GM12878 (cell line): ENCODE measurements at regions not wholly inside any gene's neighbourhood (a gene's known extent, or its start where the extent isn't known, plus 50 kb on each side); places are given as distances from the start of the nearest gene placed in this dataset.
A peak's percentile ranks its signal among the peaks of the same experiment; 100 is the strongest.

Source experiments
- ATAC-seq: fragments of 200-7000 bp; cut with Tn5 transposase; 3 replicates; pipeline ENCODE4 v1.9.1; 2020; ENCODE audit warnings: mild to moderate bottlenecking, moderate library complexity
- BruUV-seq: library from RNA; stranded (reverse); fragments of 400-500 nt; replicated peaks from 2 replicates; lab custom pipeline; 2021; lab: Mats Ljungman, UMichigan
- CTCF ChIA-PET: fragments of 300-600 bp; sonication (Branson Sonifier 250); formaldehyde crosslinking; extraction: SDS; loops from one replicate; lab custom pipeline; 2021; ENCODE audit warnings: inconsistent platforms; lab: Yijun Ruan, JAX
- POLR2A ChIA-PET: fragments of 350-600 bp; formaldehyde crosslinking; extraction: SDS; loops from one replicate; lab custom pipeline; 2021; ENCODE audit warnings: inconsistent platforms; lab: Charles Lee
- RAD21 ChIA-PET: fragments of 300-600 bp; sonication (Branson Sonifier 250); formaldehyde crosslinking; loops from one replicate; lab custom pipeline; 2023; ENCODE audit warnings: antibody characterized with exemption; ENCODE audit not compliant: unreplicated experiment; lab: Charles Lee
- SMC1A ChIA-PET: fragments of 300-600 bp; sonication (Branson Sonifier 250); formaldehyde crosslinking; loops from one replicate; lab custom pipeline; 2023; ENCODE audit not compliant: unreplicated experiment, uncharacterized antibody; lab: Charles Lee
- DNase-seq: peaks from one replicate; pipeline ENCODE4 v3.0.0-alpha.2; 2011; ENCODE audit warnings: low read depth, low spot score
- FAIRE-seq: peaks from 3 replicates; lab custom pipeline; 2011; peaks lifted over from hg19 to GRCh38; lab: Jason Lieb, UNC
- H2AFZ ChIP-seq: 2 replicates; pipeline ENCODE4 v1.6.0; 2011; ENCODE audit warnings: low read depth, low read length, control low read depth; ENCODE audit not compliant: control insufficient read depth
- H3K27ac ChIP-seq: 2 replicates; pipeline ENCODE4 v1.5.1; 2011; ENCODE audit warnings: control low read depth; ENCODE audit not compliant: control insufficient read depth, insufficient read depth
- H3K27me3 ChIP-seq, 2 experiments: replicated peaks in 1 of 2; 2 replicates each; pipeline versions ENCODE4 v1.6.0 to v1.6.1; 2011; ENCODE audit warnings: low read length in 1 of 2; ENCODE audit not compliant: control insufficient read depth in 2 of 2, insufficient read depth in 2 of 2
- H3K36me3 ChIP-seq, 2 experiments: 2 replicates each; pipeline ENCODE4 v1.5.1; 2011; ENCODE audit warnings: low read length in 1 of 2; ENCODE audit not compliant: control insufficient read depth in 2 of 2, insufficient read depth in 2 of 2
- H3K4me1 ChIP-seq: 2 replicates; pipeline ENCODE4 v1.6.1; 2011; ENCODE audit warnings: mild to moderate bottlenecking, low read length, moderate library complexity, mixed read lengths; ENCODE audit not compliant: control insufficient read depth, insufficient read depth
- H3K4me2 ChIP-seq: 2 replicates; pipeline ENCODE4 v1.6.0; 2011; ENCODE audit warnings: control low read depth; ENCODE audit not compliant: control insufficient read depth, insufficient read depth
- H3K4me3 ChIP-seq: fragments of 200-600 bp; sonication (generic); 2 replicates; pipeline ENCODE4 v1.5.1; 2016
- H3K79me2 ChIP-seq: 2 replicates; pipeline ENCODE4 v1.6.0; 2011; ENCODE audit warnings: low read length; ENCODE audit not compliant: control insufficient read depth, insufficient read depth
- H3K9ac ChIP-seq: 2 replicates; pipeline ENCODE4 v1.8.0; 2011; ENCODE audit warnings: low read length, control low read depth, mixed read lengths; ENCODE audit not compliant: control insufficient read depth, insufficient read depth
- H3K9me3 ChIP-seq: replicated peaks from 3 replicates; pipeline ENCODE4 v1.5.1; 2011; ENCODE audit warnings: mild to moderate bottlenecking, low read length; ENCODE audit not compliant: control insufficient read depth, insufficient read depth
- H4K20me1 ChIP-seq: 2 replicates; pipeline ENCODE4 v1.6.0; 2011; ENCODE audit not compliant: control insufficient read depth, insufficient read depth
- CBFB ChIP-seq: IDR thresholded peaks from 2 replicates; pipeline ENCODE4 v1.6.1; 2016; ENCODE audit warnings: antibody characterized with exemption, low read depth
- CEBPB ChIP-seq, 2 experiments: fragments of 150-350 bp in 1 of 2; IDR thresholded peaks; 2 replicates each; pipeline ENCODE4 v1.6.1; 2012 to 2014; ENCODE audit warnings: low read depth in 2 of 2, low read length in 2 of 2, borderline replicate concordance in 1 of 2, inconsistent platforms in 1 of 2
- EGR1 ChIP-seq, 2 experiments: IDR thresholded peaks; 1 replicate in 1 of 2; 2 replicates in 1 of 2; pipeline ENCODE4 v1.6.1; 2011 to 2012; ENCODE audit warnings: low read depth in 2 of 2, low read length in 2 of 2, borderline replicate concordance in 1 of 2, mild to moderate bottlenecking in 1 of 2, moderate library complexity in 1 of 2
- HCFC1 ChIP-seq: fragments of 150-350 bp; IDR thresholded peaks from 2 replicates; pipeline ENCODE4 v1.6.1; 2014; ENCODE audit warnings: low read length
- JUNB ChIP-seq: IDR thresholded peaks from 2 replicates; pipeline ENCODE4 v1.6.1; 2016; ENCODE audit warnings: antibody characterized with exemption, mild to moderate bottlenecking
- PAX8 ChIP-seq: fragments of 450-650 bp; IDR thresholded peaks from 2 replicates; pipeline ENCODE4 v1.6.1; 2017; ENCODE audit warnings: mild to moderate bottlenecking, moderate library complexity
- RUNX3 ChIP-seq: IDR thresholded peaks from 2 replicates; pipeline ENCODE4 v1.6.1; 2012; ENCODE audit warnings: low read length, inconsistent platforms
- SMAD5 ChIP-seq: IDR thresholded peaks from 2 replicates; pipeline ENCODE4 v1.6.1; 2016; ENCODE audit warnings: antibody characterized with exemption, low read depth
- SRF ChIP-seq, 2 experiments: IDR thresholded peaks; 2 replicates each; pipeline ENCODE4 v1.6.1; 2011; ENCODE audit warnings: low read depth in 2 of 2, low read length in 2 of 2, mild to moderate bottlenecking in 1 of 2, moderate library complexity in 1 of 2
- ZBTB40 ChIP-seq: fragments of 450-650 bp; IDR thresholded peaks from 2 replicates; pipeline ENCODE4 v1.6.1; 2016; ENCODE audit warnings: mild to moderate bottlenecking, moderate library complexity, borderline replicate concordance
- ZNF24 ChIP-seq: fragments of 450-650 bp; IDR thresholded peaks from 2 replicates; pipeline ENCODE4 v1.6.1; 2017; ENCODE audit warnings: antibody characterized with exemption, mild to moderate bottlenecking
- ZNF384 ChIP-seq: IDR thresholded peaks from 2 replicates; pipeline ENCODE4 v1.6.1; 2012; ENCODE audit warnings: low read depth, mild to moderate bottlenecking, low read length, improper control_type of control experiment, borderline replicate concordance
- ZZZ3 ChIP-seq: IDR thresholded peaks from 2 replicates; pipeline ENCODE4 v1.6.1; 2011; ENCODE audit warnings: low read depth; ENCODE audit not compliant: control insufficient read depth, insufficient read length
- WGBS: methylation state at CpG from one replicate; pipeline ENCODE4 v1.1.6; 2016; ENCODE audit warnings: low lambda C conversion rate; ENCODE audit not compliant: insufficient replicate concordance, insufficient coverage; ENCODE audit errors: missing lambda C conversion rate; 5-methylcytosine and 5-hydroxymethylcytosine counted together
- in situ Hi-C: fragments of 300-500 bp; cut with MboI; formaldehyde crosslinking; loops from 9 replicates; pipeline ENCODE4 v1.14.3; 2018; ENCODE audit warnings: mixed read lengths
- intact Hi-C: fragments of 100-400 bp; cut with micrococcal nuclease; formaldehyde crosslinking; loops from one replicate; pipeline ENCODE4 v1.14.2; 2022; ENCODE audit not compliant: unreplicated experiment

DNA sequence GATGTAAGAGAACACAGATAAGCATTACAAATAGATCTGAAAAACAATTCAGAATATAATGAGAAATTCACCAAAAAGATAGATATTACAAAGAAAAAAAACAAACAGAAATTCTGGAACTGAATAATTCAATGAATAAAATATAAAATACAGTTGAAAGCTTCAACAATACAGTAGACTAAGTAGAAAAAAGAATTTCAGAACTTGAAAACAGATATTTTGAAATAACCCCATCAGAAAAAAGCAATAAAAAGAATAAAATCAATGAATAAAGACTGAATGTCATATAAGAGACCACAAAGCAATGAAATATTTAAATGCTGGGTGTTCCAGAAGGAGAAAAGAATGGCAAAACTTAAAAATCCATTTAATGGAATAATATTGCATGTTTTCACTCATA, 611.4 kb upstream of the GHITM start (continued):
- TF ChIP-seq EGR1 (IDR thresholded peaks at IDR 0.05; ENCODE audit: borderline replicate concordance in 1 of 2, low read depth in 2 of 2, low read length in 2 of 2), result no peak

DNA sequence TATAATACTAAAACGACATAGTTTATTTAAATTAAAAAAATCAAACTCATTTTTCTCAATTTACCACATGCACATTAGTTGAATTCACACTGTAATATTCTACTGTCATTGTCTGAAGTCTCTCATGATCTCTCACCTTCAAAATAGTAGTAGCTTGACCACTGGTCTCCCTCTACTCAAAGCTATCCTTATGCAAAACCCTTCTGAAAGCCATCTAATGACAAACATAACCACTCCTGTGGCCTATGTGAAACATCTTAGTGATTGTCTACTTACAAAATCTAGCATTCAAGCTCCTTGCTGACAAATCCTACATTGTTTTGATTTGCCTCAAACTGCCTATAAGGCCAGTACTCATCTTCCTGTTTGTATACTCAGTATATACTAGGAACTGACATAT, 606.0 kb upstream of the GHITM start:
- no peak overlapping the region for H3K27ac ChIP-seq
- intact Hi-C loops, result no loop called here
- H3K9ac ChIP-seq, result no peak overlapping the region
- H3K79me2 ChIP-seq, result no peaks in the 10 kb centered on the region
- no peak for DNase-seq
- CTCF ChIA-PET, result no interaction called here
- RAD21 ChIA-PET, result no interaction called here
- BruUV-seq, result no TSS peak
- SMC1A ChIA-PET, result interaction anchor here (0.7 to 1.2 kb wide), 2 partner anchors 65 to 334 kb away, joined by 3 read pairs; no protein-coding TSS in a partner anchor
- no peaks in the 10 kb centered on the region for H4K20me1 ChIP-seq
- ATAC-seq, result peak; percentile 78
- no peaks in the 10 kb centered on the region for H3K4me1 ChIP-seq
- H3K4me2 ChIP-seq, result no peak overlapping the region
- H3K36me3 ChIP-seq, result no peaks in the 10 kb centered on the region
- TF ChIP-seq ZNF24 (no peak), JUNB (no peak), ZNF384 (no peak), SRF (IDR thresholded peaks at IDR 0.05; ENCODE audit: low read depth in 2 of 2, low read length in 2 of 2) (no peak), RUNX3 (0 out of 2 replicates have a peak, but pooled peaks have one; percentile 17)
- in situ Hi-C loops, result no loop called here
- H2AFZ ChIP-seq, result no peak overlapping the region
- H3K9me3 ChIP-seq, result no peaks in the 10 kb centered on the region; the same call in 1 of the 3 replicates
- peak; percentile 35 for FAIRE-seq
- H3K4me3 ChIP-seq, result no peak overlapping the region
- H3K27me3 ChIP-seq, result no peaks in the 10 kb centered on the region
- 0% methylated on average over 1 of the region's 1 CpG for WGBS
- POLR2A ChIA-PET, result no interaction called here

DNA sequence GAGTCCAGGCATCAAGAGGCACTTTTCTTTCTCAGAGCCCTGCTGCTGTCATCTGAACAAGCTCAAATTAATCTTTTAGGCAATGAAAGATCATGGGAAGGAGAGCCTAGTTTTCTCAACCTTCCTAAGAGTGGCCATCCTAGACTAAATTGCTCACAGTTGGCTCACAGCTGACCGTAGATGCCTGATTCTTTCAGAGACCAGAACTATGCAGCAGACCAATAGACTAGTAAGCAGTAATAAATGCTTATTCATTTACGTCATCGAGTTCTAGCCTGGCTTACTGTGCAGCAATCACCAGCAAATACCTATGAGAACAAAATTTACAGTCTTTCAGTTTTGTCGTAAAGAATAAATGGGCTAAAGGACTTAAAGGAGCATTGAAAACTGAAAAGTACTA, 602.9 kb upstream of the GHITM start:
- no peak overlapping the region for H3K4me2 ChIP-seq
- H3K79me2 ChIP-seq, result no peaks in the 10 kb centered on the region
- no peaks in the 10 kb centered on the region for H3K36me3 ChIP-seq
- no peaks in the 10 kb centered on the region for H3K27me3 ChIP-seq
- no peaks in the 10 kb centered on the region for H3K9me3 ChIP-seq
- no TSS peak for BruUV-seq
- no peak overlapping the region for H2AFZ ChIP-seq
- no peak overlapping the region for H3K9ac ChIP-seq
- H3K4me1 ChIP-seq, result peaks cover 19% of the 10 kb centered on the region
- CTCF ChIA-PET, result interaction anchor here (2.0 kb wide), 1 partner anchor 9 kb away, joined by 4 read pairs; no protein-coding TSS in a partner anchor
- POLR2A ChIA-PET, result no interaction called here
- 95% methylated on average over 4 of the region's 4 CpGs for WGBS
- SMC1A ChIA-PET, result no interaction called here
- H3K27ac ChIP-seq, result no peak overlapping the region
- H4K20me1 ChIP-seq, result no peaks in the 10 kb centered on the region
- RAD21 ChIA-PET, result no interaction called here
- intact Hi-C loops, result no loop called here
- no peak overlapping the region for H3K4me3 ChIP-seq
- TF ChIP-seq CBFB (no peak), PAX8 (no peak), HCFC1 (no peak), ZZZ3 (no peak), ZBTB40 (no peak), CEBPB (IDR thresholded peaks at IDR 0.05; ENCODE audit: borderline replicate concordance in 1 of 2, low read depth in 2 of 2, low read length in 2 of 2) (no peak), SMAD5 (no peak)
- DNase-seq, result no peak
- in situ Hi-C loops, result no loop called here
- no peak for ATAC-seq
- no peak for FAIRE-seq
